Panc1 (cell line): ENCODE measurements at regions not wholly inside any gene's neighbourhood (a gene's known extent, or its start where the extent isn't known, plus 50 kb on each side); places are given as distances from the start of the nearest gene placed in this dataset.

Experiments
- ATAC-seq: fragments of 200-7000 bp; cut with Tn5 transposase; 2 replicates; pipeline ENCODE4 v1.9.1; 2020; ENCODE audit warnings: mild to moderate bottlenecking, moderate library complexity
- BruUV-seq: library from RNA; stranded (reverse); fragments of 400-500 nt; replicated peaks from 2 replicates; lab custom pipeline; 2021; lab: Mats Ljungman, UMichigan
- CTCF ChIA-PET: fragments of 300-600 bp; sonication (Branson Sonifier 250); formaldehyde crosslinking; loops from one replicate; lab custom pipeline; 2022; ENCODE audit warnings: antibody characterized with exemption; lab: Charles Lee
- POLR2A ChIA-PET: fragments of 300-600 bp; sonication (Branson Sonifier 250); formaldehyde crosslinking; loops from one replicate; lab custom pipeline; 2022; ENCODE audit warnings: antibody characterized with exemption; lab: Charles Lee
- DNase-seq: peaks from one replicate; pipeline ENCODE4 v3.0.0-alpha.2; 2010; ENCODE audit warnings: low read depth, low spot score
- H3K27ac ChIP-seq: 2 replicates; pipeline ENCODE4 v1.5.1; 2011; ENCODE audit warnings: mild to moderate bottlenecking, low read length, inconsistent platforms
- H3K27me3 ChIP-seq: fragments of 200-500 bp; sonication (Bioruptor generic); 2 replicates; pipeline ENCODE4 v1.6.0; 2014; ENCODE audit warnings: low read length, inconsistent platforms; ENCODE audit not compliant: control insufficient read depth, insufficient read depth
- H3K36me3 ChIP-seq: fragments of 200-500 bp; sonication (Bioruptor generic); 2 replicates; pipeline ENCODE4 v1.5.1; 2014; ENCODE audit warnings: inconsistent platforms, mild to moderate bottlenecking, low read length, moderate library complexity; ENCODE audit not compliant: control insufficient read depth, insufficient read depth
- H3K4me1 ChIP-seq: 2 replicates; pipeline ENCODE4 v1.5.1; 2011; ENCODE audit warnings: inconsistent platforms, mild to moderate bottlenecking, low read length, moderate library complexity; ENCODE audit not compliant: control insufficient read depth, insufficient read depth
- H3K4me3 ChIP-seq, 2 experiments: 2 replicates each; pipeline ENCODE4 v1.5.1; 2011 to 2012; ENCODE audit warnings: low read depth in 2 of 2, low read length in 2 of 2, mild to moderate bottlenecking in 2 of 2, inconsistent platforms in 1 of 2, moderate library complexity in 1 of 2
- H3K9me3 ChIP-seq: fragments of 200-500 bp; sonication (Bioruptor generic); 2 replicates; pipeline ENCODE4 v1.5.1; 2014; ENCODE audit warnings: low read depth, mild to moderate bottlenecking, inconsistent platforms, low read length, moderate library complexity; ENCODE audit not compliant: control insufficient read depth, insufficient read depth
- CTCF ChIP-seq: fragments of 450-650 bp; IDR thresholded peaks from 2 replicates; pipeline ENCODE4 v1.5.1; 2017; ENCODE audit warnings: mild to moderate bottlenecking
- POLR2AphosphoS5 ChIP-seq: IDR thresholded peaks from 2 replicates; pipeline ENCODE4 v1.6.1; 2012; ENCODE audit warnings: mild to moderate bottlenecking, low read depth, low read length, moderate library complexity
- REST ChIP-seq, 2 experiments: IDR thresholded peaks; 2 replicates each; pipeline ENCODE4 v1.6.1; 2011 to 2012; ENCODE audit warnings: low read depth in 2 of 2, control low read depth in 1 of 2, low read length in 1 of 2, mild to moderate bottlenecking in 1 of 2, moderate library complexity in 1 of 2; ENCODE audit not compliant: insufficient read depth in 1 of 2
- SIN3A ChIP-seq: IDR thresholded peaks from 2 replicates; pipeline ENCODE4 v1.6.1; 2012; ENCODE audit warnings: low read depth, mild to moderate bottlenecking, low read length, moderate library complexity, borderline replicate concordance; ENCODE audit not compliant: insufficient read depth
- TCF7L2 ChIP-seq: IDR thresholded peaks from 2 replicates; pipeline ENCODE4 v1.6.1; 2011; ENCODE audit warnings: mild to moderate bottlenecking, low read depth, low read length, inconsistent platforms
- in situ Hi-C: cut with HindIII; loops from 2 replicates; pipeline ENCODE4 v1.10.0; 2016; ENCODE audit warnings: low sequenced_read_pairs, low pct_unique_long_range_greater_than_20kb
- intact Hi-C: fragments of 100-400 bp; cut with micrococcal nuclease; formaldehyde crosslinking; loops from one replicate; pipeline ENCODE4 v1.10.0; 2022; ENCODE audit not compliant: unreplicated experiment

GRCh38 chrX:8914681-8915080, 113.5 kb upstream of the FAM9A start:
- ChIA-PET POLR2A (no interaction called here), CTCF (no interaction called here)
- Histone ChIP-seq H3K4me3 (no peak overlapping the region), H3K27me3 (no peaks in the 10 kb centered on the region), H3K27ac (no peak overlapping the region), H3K4me1 (no peaks in the 10 kb centered on the region), H3K36me3 (no peaks in the 10 kb centered on the region), H3K9me3 (no peaks in the 10 kb centered on the region)
- intact Hi-C loops: no loop called here
- TF ChIP-seq REST (IDR thresholded peaks at IDR 0.05; ENCODE audit: insufficient read depth in 1 of 2, low read depth in 2 of 2, low read length in 1 of 2): no peak
- no peak for TF ChIP-seq POLR2AphosphoS5
- no peak for TF ChIP-seq SIN3A
- no peak for TF ChIP-seq CTCF
- TF ChIP-seq TCF7L2: no peak
- DNase-seq (no peak), ATAC-seq (no peak)
- BruUV-seq: no TSS peak
- in situ Hi-C loops: no loop called here

- TF ChIP-seq TCF7L2 (no peak), POLR2AphosphoS5 (no peak), SIN3A (no peak), CTCF (no peak), REST (IDR thresholded peaks at IDR 0.05; ENCODE audit: insufficient read depth in 1 of 2, low read depth in 2 of 2, low read length in 1 of 2) (no peak)
- no peaks in the 10 kb centered on the region for H3K27me3 ChIP-seq
- DNase-seq: no peak
- no peak overlapping the region for H3K27ac ChIP-seq
- no peaks in the 10 kb centered on the region for H3K9me3 ChIP-seq
- CTCF ChIA-PET: no interaction called here
- no peaks in the 10 kb centered on the region for H3K4me1 ChIP-seq
- POLR2A ChIA-PET: no interaction called here
- BruUV-seq: no TSS peak
- in situ Hi-C loops (no loop called here), intact Hi-C loops (no loop called here)
- no peak for ATAC-seq
- no peaks in the 10 kb centered on the region for H3K36me3 ChIP-seq
- H3K4me3 ChIP-seq: no peak overlapping the region
Observed at GRCh38 chrX:8913655-8914409, 112.6 kb upstream of the FAM9A start.
